Stomach (tissue), 4 donors: ENCODE measurements at regions not wholly inside any gene's neighbourhood (a gene's known extent, or its start where the extent isn't known, plus 50 kb on each side); places are given as distances from the start of the nearest gene placed in this dataset.

Source experiments
- POLR2AphosphoS5 ChIP-seq, 3 donors: sonication (generic); formaldehyde crosslinking; IDR thresholded peaks; one replicate each; pipeline ENCODE4 v1.6.1; 2016; ENCODE audit warnings: antibody characterized with exemption in 3 of 3
- TF ChIP-seq, protein P1 (sequence below), 7 experiments: fragments of 450-650 bp in 4 of 7; fragments of 200-600 bp in 3 of 7; sonication (generic) in 3 of 7; IDR thresholded peaks; one replicate each; pipeline ENCODE4 v1.5.1; 2016 to 2019; ENCODE audit warnings: antibody characterized with exemption in 7 of 7, control low read depth in 2 of 7, mild to moderate bottlenecking in 1 of 7

- TF ChIP-seq POLR2AphosphoS5 (IDR thresholded peaks at IDR 0.05): no peak
- TF ChIP-seq, protein P1, sequence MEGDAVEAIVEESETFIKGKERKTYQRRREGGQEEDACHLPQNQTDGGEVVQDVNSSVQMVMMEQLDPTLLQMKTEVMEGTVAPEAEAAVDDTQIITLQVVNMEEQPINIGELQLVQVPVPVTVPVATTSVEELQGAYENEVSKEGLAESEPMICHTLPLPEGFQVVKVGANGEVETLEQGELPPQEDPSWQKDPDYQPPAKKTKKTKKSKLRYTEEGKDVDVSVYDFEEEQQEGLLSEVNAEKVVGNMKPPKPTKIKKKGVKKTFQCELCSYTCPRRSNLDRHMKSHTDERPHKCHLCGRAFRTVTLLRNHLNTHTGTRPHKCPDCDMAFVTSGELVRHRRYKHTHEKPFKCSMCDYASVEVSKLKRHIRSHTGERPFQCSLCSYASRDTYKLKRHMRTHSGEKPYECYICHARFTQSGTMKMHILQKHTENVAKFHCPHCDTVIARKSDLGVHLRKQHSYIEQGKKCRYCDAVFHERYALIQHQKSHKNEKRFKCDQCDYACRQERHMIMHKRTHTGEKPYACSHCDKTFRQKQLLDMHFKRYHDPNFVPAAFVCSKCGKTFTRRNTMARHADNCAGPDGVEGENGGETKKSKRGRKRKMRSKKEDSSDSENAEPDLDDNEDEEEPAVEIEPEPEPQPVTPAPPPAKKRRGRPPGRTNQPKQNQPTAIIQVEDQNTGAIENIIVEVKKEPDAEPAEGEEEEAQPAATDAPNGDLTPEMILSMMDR (IDR thresholded peaks at IDR 0.05): no peak
Observed at GRCh38 chr11:115092516-115092915, 411.7 kb downstream of the CADM1 start.
